GM12865 (cell line): ENCODE measurements at regions not wholly inside any gene's neighbourhood (a gene's known extent, or its start where the extent isn't known, plus 50 kb on each side); places are given as distances from the start of the nearest gene placed in this dataset.
"Not testable (repeated sequence)": the region's sequence is repeated elsewhere in the genome, so short reads cannot be mapped to it uniquely, and the experiment has no call there.

Experiments used
- DNase-seq: peaks from one replicate; pipeline ENCODE4 v3.0.0; 2010; ENCODE audit warnings: low read depth
- H3K4me3 ChIP-seq: 2 replicates; pipeline ENCODE4 v1.5.1; 2011; ENCODE audit warnings: mild to moderate bottlenecking, low read depth, low read length, control low read depth
- TF ChIP-seq, protein P1 (sequence below): IDR thresholded peaks from 2 replicates; pipeline ENCODE4 v1.5.1; 2011; ENCODE audit warnings: low read length, control low read depth, low read depth, inconsistent platforms; ENCODE audit not compliant: insufficient read depth; ENCODE audit errors: missing control alignments

DNA sequence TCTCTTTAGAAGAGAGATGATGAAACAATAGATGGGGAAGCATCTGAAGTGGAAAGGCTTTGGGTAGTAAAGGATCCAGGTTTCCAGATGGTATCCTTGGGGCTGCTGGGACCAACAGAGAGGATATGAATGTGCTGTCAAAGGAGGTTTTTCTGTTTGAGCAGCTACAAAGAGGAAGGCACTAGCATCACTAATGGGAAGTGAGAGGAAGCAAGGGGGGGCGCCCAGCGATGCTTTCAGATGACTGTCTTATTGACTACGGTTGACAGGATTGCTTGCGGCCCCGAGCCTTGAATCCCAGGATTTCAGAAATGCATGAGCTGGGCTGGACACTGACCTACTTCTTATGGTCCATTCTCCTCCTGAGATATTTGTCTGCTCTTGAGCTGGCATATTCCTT is 103.8 kb upstream of the GALNT15 start:
- TF ChIP-seq, protein P1, sequence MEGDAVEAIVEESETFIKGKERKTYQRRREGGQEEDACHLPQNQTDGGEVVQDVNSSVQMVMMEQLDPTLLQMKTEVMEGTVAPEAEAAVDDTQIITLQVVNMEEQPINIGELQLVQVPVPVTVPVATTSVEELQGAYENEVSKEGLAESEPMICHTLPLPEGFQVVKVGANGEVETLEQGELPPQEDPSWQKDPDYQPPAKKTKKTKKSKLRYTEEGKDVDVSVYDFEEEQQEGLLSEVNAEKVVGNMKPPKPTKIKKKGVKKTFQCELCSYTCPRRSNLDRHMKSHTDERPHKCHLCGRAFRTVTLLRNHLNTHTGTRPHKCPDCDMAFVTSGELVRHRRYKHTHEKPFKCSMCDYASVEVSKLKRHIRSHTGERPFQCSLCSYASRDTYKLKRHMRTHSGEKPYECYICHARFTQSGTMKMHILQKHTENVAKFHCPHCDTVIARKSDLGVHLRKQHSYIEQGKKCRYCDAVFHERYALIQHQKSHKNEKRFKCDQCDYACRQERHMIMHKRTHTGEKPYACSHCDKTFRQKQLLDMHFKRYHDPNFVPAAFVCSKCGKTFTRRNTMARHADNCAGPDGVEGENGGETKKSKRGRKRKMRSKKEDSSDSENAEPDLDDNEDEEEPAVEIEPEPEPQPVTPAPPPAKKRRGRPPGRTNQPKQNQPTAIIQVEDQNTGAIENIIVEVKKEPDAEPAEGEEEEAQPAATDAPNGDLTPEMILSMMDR, result no peak
- no peak for DNase-seq
- H3K4me3 ChIP-seq, result no peak overlapping the region

DNA sequence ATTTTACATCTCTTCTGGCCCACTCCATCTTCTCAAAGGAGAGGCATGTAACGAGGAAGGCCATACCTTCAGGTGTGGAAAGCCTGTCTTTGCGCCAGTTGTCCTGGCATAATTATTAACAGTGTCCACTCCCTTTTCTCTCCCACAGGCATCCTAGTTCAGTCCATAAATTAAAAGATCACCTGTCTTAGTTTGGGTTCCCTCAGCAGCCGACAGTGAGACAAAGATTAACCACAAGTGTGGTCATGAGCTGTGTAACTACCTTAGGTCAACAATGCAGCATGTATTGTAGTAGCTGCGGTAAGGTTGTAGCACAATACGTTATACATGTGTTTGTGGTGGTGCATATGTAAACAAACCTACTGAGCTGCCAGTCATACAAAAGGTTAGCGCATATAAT is 103.3 kb upstream of the GALNT15 start:
- TF ChIP-seq, protein P1, result no peak
- no peak for DNase-seq

DNA sequence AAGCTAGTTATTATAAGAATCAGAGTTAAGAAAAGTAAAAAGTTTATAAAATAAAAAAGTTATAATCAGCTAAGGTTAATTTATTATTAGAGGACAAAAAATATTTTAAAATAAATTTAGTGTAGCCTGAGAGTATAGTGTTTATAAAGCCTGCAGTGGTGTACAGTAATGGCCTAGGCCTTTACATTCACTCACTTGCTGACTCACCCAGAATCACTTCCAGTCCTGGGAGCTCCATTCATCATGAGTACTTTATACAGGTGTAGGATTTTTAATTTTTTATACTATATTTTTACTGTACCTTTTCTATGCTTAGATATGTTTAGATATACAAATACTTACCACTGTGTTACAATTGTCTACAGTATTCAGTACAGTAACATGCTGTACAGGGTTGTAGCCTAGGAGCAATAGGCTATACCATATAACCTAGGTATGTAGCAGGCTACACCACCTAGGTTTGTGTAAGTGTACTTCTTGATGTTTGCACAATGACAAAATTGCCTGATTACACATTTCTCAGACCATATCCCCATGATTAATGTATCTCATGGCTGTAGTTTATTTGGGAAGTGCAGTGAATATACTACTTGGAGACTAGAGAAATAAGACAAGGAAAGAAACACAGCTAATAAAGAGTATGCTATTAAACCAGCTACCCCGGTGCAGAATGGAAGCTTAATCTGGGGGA is 101.9 kb upstream of the GALNT15 start:
- no peak overlapping the region for H3K4me3 ChIP-seq
- no peak for DNase-seq
- TF ChIP-seq, protein P1, result no peak

More for the DNA sequence above, 103.3 kb upstream of the GALNT15 start:
- no peak overlapping the region for H3K4me3 ChIP-seq

DNA sequence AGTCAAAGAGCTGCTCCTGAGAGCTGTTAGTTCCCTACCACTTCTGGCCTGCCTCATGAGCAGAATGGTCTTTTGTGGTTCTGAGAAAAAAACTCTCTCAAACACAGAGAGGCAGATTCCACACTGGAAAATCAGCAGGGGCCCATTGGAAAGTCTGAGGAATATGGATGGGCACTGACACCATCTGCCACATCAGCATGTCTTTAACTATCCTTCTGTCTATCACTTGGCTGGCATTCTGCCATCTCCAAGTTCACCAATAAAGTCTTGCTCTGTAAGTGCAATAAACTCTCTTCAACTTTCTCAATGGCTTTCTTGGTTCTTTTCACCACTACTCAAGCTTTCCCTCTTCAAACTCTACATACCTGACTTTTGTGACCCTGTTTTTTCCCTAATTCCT is 101.3 kb upstream of the GALNT15 start:
- no peak overlapping the region for H3K4me3 ChIP-seq
- TF ChIP-seq, protein P1, result no peak
- DNase-seq, result no peak

DNA sequence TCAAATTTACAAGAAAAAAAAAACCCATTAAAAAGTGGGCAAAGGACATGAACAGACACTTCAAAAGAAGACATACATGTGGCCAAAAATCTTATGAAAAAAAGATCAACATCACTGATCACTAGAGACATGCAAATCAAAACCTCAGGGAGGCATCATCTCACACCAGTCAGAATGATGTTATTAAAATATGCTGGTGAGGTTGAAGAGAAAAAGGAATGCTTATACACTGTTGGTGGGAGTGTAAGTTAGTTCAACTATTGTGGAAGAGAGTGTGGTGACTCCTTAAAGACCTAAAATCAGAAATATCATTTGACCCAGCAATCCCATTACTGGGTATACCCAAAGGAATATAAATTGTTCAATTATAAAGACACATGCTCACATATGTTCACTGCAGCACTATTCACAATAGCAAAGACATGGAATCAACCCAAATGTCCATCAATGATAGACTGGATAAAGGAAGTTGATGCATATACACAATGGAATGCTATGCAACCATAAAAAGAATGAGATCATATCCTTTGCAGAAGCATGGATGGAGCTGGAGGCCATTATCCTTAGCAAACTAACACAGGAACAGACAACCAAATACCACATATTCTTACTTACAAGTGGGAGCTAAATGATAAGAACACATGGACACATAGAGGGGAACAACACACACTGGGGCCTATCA is 100.3 kb upstream of the GALNT15 start:
- H3K4me3 ChIP-seq, DNase-seq: not testable (repeated sequence)

DNA sequence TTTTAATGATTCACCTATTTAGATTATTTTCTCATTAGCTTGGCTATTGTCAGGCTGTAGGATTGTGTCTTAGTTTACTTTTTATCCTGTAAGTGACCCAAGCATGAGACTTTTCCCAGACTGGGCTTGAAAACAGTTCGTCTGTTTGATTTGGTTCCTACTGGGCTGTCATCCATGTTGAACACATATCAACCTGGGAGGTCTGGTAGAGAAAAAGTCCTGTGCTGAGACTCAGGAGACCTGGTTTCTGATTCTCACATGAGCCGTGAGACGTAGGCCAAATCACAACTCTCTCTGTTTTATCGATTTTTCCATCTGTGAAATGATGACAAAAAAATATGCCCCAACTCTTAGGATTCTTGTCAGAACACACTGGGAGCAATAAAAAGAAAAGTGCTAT is 98.8 kb upstream of the GALNT15 start:
- no peak overlapping the region for H3K4me3 ChIP-seq
- TF ChIP-seq, protein P1, result no peak
- DNase-seq, result no peak

DNA sequence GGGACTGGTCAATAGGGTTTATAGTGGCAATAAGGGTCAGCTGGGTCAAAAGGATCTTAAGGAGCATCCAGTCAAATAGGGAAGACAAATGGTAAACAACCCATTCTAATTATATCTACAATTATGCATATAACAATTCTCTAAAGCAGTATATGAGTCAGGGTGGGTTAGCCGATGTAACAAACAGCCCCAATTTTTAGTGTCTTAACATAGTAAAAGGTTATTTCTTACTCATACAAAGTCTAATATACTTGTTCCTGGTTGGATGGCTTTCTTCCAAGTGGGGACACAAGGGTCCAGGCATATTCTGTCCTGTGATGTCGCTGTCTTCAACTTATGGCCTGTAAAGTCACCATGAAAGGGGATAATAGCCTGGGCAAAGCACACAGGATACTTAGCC is 97.9 kb upstream of the GALNT15 start:
- DNase-seq, result no peak
- TF ChIP-seq, protein P1, result no peak
- no peak overlapping the region for H3K4me3 ChIP-seq

DNA sequence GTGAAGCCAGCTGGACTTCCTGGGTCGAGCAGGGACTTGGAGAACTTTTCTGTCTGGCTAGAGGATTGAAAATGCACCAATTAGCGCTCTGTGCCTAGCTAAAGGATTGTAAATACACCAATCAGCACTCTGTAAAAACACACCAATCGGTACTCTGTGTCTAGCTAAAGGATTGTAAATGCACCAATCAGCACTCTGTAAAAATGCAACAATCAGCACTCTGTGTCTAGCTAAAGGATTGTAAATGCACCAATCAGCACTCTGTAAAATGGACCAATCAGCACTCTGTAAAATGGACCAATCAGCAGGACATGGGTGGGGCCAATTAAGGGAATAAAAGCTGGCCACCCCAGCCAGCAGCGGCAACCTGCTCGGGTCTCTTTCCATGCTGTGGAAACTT is 97.3 kb upstream of the GALNT15 start:
- DNase-seq, H3K4me3 ChIP-seq: not testable (repeated sequence)

DNA sequence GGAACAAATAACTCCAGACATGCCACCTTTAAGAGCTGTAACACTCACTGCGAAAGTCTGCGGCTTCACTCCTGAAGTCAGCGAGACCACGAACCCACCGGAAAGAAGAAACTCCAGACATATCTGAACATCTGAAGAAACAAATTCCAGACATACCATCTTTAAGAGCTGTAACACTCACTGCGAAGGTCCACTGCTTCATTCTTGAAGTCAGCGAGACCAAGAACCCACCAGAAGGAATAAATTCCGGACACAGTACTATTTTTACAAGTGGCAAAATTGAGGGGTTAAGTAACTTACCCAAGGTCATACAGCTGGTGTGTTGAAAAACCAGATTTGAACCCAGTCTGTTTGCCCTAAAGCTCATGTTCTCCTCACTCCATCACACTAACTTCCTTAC is 96.8 kb upstream of the GALNT15 start:
- DNase-seq, H3K4me3 ChIP-seq: not testable (repeated sequence)
